Neutrophil (primary cell): ENCODE measurements at regions not wholly inside any gene's neighbourhood (a gene's known extent, or its start where the extent isn't known, plus 50 kb on each side); places are given as distances from the start of the nearest gene placed in this dataset.

Source experiments
- H3K27ac ChIP-seq: fragments of 200-600 bp; sonication (generic); 2 replicates; pipeline ENCODE4 v1.5.1; 2016; ENCODE audit warnings: mild to moderate bottlenecking, moderate library complexity
- H3K27me3 ChIP-seq: fragments of 200-600 bp; sonication (generic); 2 replicates; pipeline ENCODE4 v1.6.0; 2016; ENCODE audit warnings: mild to moderate bottlenecking
- H3K36me3 ChIP-seq: fragments of 200-600 bp; sonication (generic); 2 replicates; pipeline ENCODE4 v1.5.1; 2017
- H3K4me1 ChIP-seq, 2 experiments: fragments of 200-600 bp in 1 of 2; sonication (generic) in 1 of 2; 1 replicate in 1 of 2; 2 replicates in 1 of 2; pipeline versions ENCODE4 v1.5.1 to v1.6.1; 2013 to 2016; ENCODE audit warnings: low read depth in 1 of 2, low read length in 1 of 2, mild to moderate bottlenecking in 1 of 2, moderate library complexity in 1 of 2; ENCODE audit not compliant: control insufficient read depth in 1 of 2, insufficient read depth in 1 of 2
- H3K4me3 ChIP-seq, 2 experiments: fragments of 200-600 bp in 1 of 2; sonication (generic) in 1 of 2; 1 replicate in 1 of 2; 2 replicates in 1 of 2; pipeline ENCODE4 v1.5.1; 2013 to 2016; ENCODE audit warnings: low read depth in 1 of 2, low read length in 1 of 2, mild to moderate bottlenecking in 1 of 2, moderate library complexity in 1 of 2
- H3K9me3 ChIP-seq: fragments of 200-600 bp; sonication (generic); 2 replicates; pipeline ENCODE4 v1.5.1; 2016
- TF ChIP-seq, protein P1 (sequence below): fragments of 200-600 bp; sonication (generic); IDR thresholded peaks from 2 replicates; pipeline ENCODE4 v1.5.1; 2016; ENCODE audit warnings: antibody characterized with exemption

DNA sequence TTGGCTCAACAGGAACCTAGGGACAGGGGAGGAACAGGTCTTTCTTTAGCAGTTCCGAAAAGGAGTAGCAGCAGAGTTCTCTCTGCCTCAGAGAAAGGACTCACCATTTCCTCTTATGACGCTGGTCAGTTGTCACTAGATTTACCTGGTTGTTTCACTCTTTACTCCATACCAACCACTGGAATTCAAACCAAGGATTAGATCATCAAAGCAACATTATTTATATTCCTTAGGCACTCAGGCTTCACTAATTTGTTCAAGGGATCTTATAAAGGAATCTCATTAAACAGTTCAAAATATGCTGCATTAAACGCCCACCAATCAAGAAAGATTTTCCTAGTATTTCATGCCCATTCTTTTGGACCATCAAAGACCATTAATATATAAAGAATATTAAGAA is 1129.5 kb upstream of the MAP3K7 start:
- H3K4me3 ChIP-seq: no peak overlapping the region
- no peak overlapping the region for H3K27ac ChIP-seq
- H3K36me3 ChIP-seq: no peaks in the 10 kb centered on the region
- H3K4me1 ChIP-seq: no peaks in the 10 kb centered on the region
- TF ChIP-seq, protein P1, sequence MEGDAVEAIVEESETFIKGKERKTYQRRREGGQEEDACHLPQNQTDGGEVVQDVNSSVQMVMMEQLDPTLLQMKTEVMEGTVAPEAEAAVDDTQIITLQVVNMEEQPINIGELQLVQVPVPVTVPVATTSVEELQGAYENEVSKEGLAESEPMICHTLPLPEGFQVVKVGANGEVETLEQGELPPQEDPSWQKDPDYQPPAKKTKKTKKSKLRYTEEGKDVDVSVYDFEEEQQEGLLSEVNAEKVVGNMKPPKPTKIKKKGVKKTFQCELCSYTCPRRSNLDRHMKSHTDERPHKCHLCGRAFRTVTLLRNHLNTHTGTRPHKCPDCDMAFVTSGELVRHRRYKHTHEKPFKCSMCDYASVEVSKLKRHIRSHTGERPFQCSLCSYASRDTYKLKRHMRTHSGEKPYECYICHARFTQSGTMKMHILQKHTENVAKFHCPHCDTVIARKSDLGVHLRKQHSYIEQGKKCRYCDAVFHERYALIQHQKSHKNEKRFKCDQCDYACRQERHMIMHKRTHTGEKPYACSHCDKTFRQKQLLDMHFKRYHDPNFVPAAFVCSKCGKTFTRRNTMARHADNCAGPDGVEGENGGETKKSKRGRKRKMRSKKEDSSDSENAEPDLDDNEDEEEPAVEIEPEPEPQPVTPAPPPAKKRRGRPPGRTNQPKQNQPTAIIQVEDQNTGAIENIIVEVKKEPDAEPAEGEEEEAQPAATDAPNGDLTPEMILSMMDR: no peak
- H3K9me3 ChIP-seq: no peaks in the 10 kb centered on the region
- H3K27me3 ChIP-seq: no peaks in the 10 kb centered on the region

DNA sequence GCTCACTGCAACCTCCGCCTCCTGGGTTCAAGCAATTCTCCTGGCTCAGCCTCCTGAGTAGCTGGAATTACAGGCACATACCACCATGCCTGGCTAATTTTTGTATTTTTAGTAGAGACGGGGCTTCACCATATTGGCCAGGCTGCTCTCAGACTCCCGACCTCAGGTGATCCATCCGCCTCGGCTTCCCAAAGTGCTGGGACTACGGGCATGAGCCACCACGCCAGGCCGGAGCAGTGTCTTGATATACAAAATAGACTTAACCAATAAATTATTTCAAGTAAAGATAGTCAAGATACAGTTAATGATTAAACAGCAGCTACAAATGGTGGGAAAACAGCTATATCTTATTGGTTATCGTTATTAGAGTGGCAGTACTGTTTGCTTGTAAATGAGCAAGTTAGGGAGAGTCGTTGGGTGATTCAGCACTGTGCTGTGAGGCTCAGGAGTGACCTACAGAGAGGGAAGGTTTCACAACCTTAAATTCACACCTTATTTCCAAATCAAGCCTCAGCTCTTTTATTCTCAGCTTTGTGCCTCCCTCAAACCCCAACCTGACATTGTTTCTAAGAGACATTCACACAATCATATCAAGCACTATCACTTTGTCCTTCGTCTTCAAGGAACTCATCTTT is 1128.4 kb upstream of the MAP3K7 start:
- no peaks in the 10 kb centered on the region for H3K36me3 ChIP-seq
- no peaks in the 10 kb centered on the region for H3K4me1 ChIP-seq
- H3K9me3 ChIP-seq: no peaks in the 10 kb centered on the region
- no peaks in the 10 kb centered on the region for H3K27me3 ChIP-seq
- TF ChIP-seq, protein P1: no peak
- no peak overlapping the region for H3K27ac ChIP-seq
- no peak overlapping the region for H3K4me3 ChIP-seq

DNA sequence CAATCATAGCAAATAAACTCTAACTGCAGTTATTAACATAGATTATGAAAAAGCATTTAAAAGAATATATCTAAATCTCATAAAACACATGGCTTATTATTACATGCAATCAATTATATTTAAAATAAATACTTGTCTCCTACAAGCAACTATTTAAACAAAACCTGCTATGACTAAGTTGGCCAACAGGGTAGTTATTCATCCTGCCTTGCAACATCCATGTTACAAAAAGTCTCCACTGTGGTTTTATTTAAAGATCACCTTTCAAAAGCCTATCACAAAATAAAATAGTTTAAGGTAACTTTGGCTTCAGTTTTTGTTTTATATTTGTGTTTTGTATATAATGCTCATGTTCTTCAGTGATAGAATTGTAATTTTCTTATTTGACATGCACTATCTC is 1127.0 kb upstream of the MAP3K7 start:
- no peak overlapping the region for H3K4me3 ChIP-seq
- H3K9me3 ChIP-seq: no peaks in the 10 kb centered on the region
- TF ChIP-seq, protein P1: no peak
- H3K27ac ChIP-seq: no peak overlapping the region
- H3K4me1 ChIP-seq: no peaks in the 10 kb centered on the region
- no peaks in the 10 kb centered on the region for H3K27me3 ChIP-seq
- no peaks in the 10 kb centered on the region for H3K36me3 ChIP-seq

DNA sequence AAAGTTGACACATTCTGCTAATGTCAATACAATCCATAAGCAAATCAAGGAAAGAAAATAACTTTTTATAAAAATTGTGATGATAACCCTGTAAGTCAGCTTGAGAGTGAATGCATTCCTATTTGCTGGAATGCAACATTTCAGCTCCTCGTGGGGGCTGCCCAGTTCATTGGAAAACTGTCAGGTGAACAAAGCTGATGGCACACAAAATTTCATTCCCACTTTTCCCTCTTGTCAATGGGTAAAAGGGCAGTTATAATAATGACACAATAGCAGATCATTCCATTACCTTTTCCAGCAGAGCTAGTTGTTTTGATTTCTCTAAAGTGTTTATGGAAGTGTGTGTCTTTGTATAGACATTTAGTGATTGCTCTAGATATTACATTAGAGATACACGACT is 1124.6 kb upstream of the MAP3K7 start:
- TF ChIP-seq, protein P1: no peak
- no peaks in the 10 kb centered on the region for H3K36me3 ChIP-seq

DNA sequence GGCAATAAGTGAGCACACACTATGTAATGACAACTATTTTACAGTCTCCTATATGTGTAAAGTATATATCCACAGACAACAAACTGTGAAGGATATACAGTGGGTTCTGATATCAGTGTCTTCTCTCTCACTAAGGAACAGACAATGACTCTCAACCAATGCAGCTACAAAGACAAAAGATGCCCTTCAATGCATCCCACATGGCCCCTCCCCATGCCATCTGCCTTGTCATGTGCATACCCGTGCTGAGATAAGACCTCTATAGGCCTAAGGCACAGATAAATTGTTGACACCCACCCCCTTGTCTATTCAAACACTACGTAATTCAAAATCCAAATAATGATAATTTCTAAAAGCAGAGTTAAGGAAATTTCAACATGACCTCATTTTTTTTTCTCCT is 1123.5 kb upstream of the MAP3K7 start:
- no peak overlapping the region for H3K27ac ChIP-seq
- no peaks in the 10 kb centered on the region for H3K4me1 ChIP-seq
- no peaks in the 10 kb centered on the region for H3K9me3 ChIP-seq
- no peaks in the 10 kb centered on the region for H3K27me3 ChIP-seq
- H3K4me3 ChIP-seq: no peak overlapping the region
- TF ChIP-seq, protein P1: no peak
- H3K36me3 ChIP-seq: no peaks in the 10 kb centered on the region

More for the DNA sequence above, 1124.6 kb upstream of the MAP3K7 start:
- Histone ChIP-seq H3K4me1 (no peaks in the 10 kb centered on the region), H3K4me3 (no peak overlapping the region), H3K9me3 (no peaks in the 10 kb centered on the region), H3K27me3 (no peaks in the 10 kb centered on the region), H3K27ac (no peak overlapping the region)

DNA sequence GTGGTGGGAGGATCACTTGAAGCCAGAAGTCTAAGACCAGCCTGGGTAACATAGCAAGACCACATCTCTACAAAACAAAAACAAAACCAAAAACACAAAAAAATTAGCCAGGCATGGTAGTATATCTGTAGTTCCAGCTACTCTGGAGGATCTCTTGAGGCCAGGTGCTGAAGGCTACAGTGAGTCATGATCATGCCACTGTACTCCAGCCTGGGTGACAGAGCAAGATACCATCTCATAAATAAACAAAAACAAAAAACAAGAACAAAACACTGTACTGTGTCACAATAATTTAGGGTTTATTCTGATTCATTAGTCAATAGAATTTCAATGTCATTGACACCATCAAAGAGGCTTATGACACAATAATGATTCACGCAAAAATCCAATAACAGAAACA is 1121.7 kb upstream of the MAP3K7 start:
- H3K27me3 ChIP-seq: no peaks in the 10 kb centered on the region
- H3K36me3 ChIP-seq: no peaks in the 10 kb centered on the region
- TF ChIP-seq, protein P1: no peak
- H3K4me1 ChIP-seq: no peaks in the 10 kb centered on the region
- no peaks in the 10 kb centered on the region for H3K9me3 ChIP-seq
- no peak overlapping the region for H3K27ac ChIP-seq
- no peak overlapping the region for H3K4me3 ChIP-seq
